MM.1S (cell line): ENCODE measurements at regions not wholly inside any gene's neighbourhood (a gene's known extent, or its start where the extent isn't known, plus 50 kb on each side); places are given as distances from the start of the nearest gene placed in this dataset.

Source experiments
- EZH2 ChIP-seq: fragments of 300-600 bp; sonication (generic); optimal IDR thresholded peaks from 2 replicates; pipeline ENCODE3; 2017; ENCODE audit warnings: low read depth, mild to moderate bottlenecking, antibody characterized with exemption, low read length, mixed read lengths
- TF ChIP-seq, protein P1 (sequence below): fragments of 300-600 bp; sonication (generic); IDR thresholded peaks from 2 replicates; pipeline ENCODE4 v1.5.1; 2016; ENCODE audit warnings: antibody characterized with exemption, low read length, mixed read lengths

- TF ChIP-seq, protein P1, sequence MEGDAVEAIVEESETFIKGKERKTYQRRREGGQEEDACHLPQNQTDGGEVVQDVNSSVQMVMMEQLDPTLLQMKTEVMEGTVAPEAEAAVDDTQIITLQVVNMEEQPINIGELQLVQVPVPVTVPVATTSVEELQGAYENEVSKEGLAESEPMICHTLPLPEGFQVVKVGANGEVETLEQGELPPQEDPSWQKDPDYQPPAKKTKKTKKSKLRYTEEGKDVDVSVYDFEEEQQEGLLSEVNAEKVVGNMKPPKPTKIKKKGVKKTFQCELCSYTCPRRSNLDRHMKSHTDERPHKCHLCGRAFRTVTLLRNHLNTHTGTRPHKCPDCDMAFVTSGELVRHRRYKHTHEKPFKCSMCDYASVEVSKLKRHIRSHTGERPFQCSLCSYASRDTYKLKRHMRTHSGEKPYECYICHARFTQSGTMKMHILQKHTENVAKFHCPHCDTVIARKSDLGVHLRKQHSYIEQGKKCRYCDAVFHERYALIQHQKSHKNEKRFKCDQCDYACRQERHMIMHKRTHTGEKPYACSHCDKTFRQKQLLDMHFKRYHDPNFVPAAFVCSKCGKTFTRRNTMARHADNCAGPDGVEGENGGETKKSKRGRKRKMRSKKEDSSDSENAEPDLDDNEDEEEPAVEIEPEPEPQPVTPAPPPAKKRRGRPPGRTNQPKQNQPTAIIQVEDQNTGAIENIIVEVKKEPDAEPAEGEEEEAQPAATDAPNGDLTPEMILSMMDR, result no peak
- TF ChIP-seq EZH2, result no peak
Measured at GRCh38 chr3:143201870-143202752, 82.5 kb downstream of the CHST2 start.
